Fibroblast of peridontal ligament (primary cell): ENCODE measurements at regions not wholly inside any gene's neighbourhood (a gene's known extent, or its start where the extent isn't known, plus 50 kb on each side); places are given as distances from the start of the nearest gene placed in this dataset.
"Not testable (repeated sequence)": the region's sequence is repeated elsewhere in the genome, so short reads cannot be mapped to it uniquely, and the experiment has no call there.

Experiments used
- DNase-seq: peaks from one replicate; pipeline ENCODE4 v3.0.0-alpha.2; 2010; ENCODE audit errors: extremely low read depth

DNA sequence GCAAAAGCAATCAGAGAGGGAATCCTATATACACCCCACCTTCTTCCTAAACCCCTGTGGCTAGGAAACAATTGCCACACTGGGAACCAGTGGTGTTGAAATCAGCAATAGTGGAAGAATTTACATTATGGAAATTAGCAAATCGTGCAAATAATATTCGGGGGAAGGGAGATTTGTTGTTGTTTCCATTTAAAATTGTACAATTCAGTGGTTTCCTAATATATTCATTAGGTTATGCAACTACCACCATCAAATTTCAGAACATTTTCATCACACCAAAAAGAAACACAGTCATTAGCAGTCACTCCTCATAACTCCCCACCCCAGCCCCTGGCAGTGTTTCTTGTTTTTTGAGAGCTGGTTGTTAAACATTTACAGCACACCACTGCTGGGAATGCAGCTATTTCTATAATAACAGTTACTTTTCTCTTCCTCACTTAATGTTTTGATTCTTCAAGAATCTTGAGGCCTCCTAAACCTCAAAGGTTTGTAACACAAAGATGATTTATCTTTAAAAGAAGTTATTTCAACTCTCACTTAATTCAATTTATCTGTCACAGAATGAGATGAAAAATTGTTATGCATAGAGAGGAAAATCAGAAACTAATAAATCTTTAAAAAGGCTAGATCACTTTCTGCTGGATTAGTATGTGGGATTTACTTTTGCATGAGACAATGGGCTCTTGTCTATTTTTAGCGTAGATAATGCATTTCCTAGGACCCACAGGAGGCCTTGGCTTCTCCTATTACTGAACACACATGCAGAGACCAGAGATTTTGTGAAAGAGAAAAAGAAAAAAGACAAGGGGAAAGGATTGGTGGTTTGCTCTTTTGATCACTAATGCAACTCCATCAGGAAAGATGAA lies 91.8 kb upstream of the DAPK1 start:
- no peak for DNase-seq

DNA sequence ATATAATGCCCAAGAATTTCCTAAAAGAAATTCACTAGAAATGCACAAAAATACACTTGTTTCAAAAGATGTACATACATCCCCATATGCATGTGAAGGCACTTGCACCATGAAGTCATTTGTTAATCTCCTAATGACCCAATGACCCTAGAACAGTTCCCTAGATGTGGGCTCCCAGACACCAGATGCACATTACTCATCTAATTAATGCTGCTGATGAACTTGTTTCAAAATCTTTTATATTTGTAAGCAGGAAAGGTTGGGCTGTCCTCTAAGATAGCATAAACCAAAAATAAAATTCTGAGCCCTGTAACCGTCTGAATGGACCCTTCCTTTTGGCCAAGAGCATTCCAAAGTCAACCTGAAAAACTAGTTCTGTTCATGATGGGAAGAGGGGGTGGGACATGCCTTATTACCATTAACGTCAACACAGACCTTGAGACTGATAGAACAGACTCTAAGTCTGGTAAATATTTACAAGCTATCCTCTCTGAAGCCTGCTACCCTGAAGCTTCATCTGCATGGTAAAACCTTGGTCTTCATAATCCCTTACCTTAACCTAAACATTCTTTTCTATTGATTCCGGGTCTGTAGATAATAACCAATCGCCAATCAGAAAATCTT lies 91.0 kb upstream of the DAPK1 start:
- DNase-seq, result no peak

DNA sequence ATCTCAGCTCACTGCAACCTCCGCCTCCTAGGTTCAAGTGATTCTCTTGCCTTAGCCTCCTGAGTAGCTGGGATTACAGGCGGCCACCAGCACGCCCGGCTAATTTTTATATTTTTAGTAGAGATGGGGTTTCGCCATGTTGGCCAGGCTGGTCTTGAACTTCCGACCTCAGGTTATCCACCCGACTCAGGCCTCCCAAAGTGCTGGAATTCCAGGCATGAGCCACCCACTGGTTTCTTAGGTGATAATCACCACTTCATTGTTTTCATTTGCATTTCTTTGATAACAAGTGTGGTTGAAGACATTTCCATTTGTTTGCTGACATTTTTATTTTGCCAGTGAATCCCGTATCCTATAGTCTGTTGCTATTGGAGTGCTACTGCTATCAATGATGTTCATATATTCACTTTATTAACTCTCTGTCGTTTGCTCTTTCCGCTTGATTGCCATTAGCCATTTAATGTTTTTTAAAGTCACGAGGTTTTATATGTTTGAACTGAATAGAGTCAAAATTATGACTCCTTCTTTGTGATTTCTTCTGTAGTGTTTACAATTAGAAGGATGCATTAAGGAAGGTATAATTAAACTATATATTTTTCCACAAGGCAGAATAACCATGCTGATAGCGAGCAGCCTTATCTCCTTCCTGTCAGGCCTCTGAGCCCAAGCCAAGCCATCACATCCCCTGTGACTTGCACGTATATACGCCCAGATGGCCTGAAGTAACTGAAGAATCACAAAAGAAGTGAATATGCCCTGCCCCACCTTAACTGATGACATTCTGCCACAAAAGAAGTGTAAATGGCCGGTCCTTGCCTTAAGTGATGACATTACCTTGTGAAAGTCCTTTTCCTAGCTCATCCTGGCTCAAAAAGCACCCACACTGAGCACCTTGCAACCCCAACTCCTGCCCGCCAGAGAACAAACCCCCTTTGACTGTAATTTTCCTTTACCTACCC lies 87.3 kb upstream of the DAPK1 start:
- DNase-seq, result not testable (repeated sequence)

DNA sequence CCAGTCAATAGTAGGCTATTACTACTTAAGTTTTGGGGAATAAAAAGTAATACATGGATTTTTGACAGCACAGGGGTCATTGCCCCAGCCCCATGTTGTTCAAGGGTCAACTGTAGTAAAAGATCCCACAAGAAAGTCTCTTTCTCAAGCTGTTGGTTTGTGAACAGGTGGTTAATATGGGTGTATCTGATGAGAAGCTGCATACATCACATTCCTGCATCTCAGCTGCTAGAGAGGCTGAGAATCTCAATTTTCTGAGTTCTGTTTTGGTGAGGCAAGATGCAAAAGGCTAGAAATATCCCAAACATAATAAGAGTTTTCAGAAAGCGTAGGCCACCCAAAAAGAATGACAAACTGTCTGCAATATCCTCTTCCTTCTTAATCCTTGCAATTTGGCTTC lies 76.8 kb upstream of the DAPK1 start:
- DNase-seq, result no peak

DNA sequence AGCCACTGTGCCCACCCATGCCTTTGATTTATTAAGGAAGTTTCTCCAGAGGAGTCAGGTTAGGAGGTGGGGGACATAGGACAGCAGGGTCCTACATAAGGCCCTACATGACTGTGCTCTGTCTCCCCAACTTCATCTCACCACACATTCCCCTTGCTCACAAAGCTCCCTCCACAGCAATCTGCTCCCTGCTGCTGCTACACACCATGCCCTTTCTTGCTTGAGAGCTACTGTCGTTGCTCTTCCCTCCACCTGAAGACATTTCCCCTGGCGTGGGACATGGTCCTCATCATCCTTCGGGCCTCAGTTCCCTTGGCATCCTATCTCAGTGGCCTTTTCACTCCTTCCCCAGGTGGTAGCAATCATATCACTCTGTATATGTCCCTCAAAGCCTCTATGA lies 75.9 kb upstream of the DAPK1 start:
- no peak for DNase-seq

DNA sequence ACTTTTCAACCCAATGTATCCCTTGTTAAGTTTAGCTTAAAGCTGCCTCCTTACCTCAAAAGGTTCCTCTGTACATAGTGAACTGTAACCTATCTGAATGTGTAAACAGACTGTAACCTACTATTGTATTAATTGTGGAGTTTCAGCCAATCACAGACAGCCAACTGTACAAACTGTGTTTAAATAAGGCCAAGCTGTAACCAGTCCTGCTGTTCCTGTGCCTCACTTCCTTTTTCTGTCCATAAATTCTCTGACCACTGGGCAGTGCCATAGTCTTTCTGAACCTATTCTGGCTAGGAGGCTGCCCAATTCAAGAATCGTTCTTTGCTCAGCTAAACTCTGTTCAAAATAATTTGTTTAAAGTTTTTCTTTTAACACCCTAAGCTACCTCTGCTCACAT lies 74.7 kb upstream of the DAPK1 start:
- DNase-seq, result no peak

DNA sequence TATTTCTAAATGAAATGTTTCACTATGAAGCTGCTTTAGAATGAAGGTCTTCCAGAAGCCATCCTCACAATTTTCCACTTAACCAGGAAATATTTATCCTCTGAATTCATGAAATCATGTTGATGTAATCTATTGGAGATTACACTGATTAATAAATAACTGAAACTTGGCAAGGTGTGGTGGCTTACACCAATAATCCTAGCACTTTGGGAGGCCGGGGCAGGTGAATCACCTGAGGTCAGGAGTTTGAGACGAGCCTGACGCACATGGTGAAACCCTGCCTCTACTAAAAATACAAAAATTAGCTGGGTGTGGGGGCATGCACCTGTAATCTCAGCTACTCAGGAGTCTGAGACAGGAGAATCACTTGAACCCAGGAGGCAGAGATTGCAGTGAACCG lies 73.8 kb upstream of the DAPK1 start:
- DNase-seq, result not testable (repeated sequence)

DNA sequence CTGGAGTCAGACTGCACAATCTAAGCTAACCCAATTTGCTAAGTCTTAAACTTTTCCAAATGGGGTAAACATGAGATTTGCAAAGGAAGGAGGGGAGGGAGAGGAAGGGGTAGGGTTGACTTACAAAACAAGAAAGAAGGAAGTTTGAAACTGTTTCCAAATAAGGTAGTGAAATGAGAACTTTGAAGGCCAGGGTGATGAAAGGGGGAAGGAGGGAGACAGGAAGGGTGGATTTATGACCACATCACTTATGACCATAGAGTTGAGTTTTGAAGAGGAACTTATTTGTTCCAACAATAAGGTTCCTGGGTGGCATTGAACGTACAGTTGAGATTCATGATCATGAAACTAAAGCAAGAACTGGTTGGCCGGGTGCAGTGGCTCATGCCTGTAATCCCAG lies 72.5 kb upstream of the DAPK1 start:
- no peak for DNase-seq

DNA sequence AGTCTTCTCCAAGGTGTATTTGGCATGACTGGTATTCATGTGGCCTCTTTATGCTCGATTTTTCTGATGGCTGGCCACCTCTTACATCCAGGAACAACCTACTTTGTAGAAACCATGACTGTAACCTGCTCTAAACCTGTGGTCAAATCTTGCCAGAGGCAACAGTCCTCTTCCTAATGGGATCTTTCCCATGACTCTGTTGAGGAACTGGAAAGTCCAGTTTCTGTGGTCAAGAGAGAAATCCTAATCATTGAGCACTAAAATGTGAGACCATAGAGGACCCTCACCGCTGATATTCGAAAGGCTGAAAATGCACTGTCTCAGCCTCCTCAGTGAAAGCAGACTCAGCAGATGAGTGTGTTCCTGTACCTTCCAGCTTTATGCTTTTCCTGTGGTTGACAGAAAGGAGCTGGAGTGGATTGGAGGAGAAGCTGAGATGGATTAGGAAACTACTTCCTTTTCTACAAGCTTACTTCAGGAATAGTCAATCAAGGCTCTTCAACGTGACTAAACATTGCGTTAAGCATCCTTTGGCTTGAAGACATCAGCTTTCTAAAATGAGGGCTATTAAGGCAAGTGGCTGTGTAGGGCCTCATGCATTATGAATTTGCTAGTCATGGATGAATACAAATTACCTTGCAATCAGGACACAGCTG lies 69.7 kb upstream of the DAPK1 start:
- DNase-seq, result no peak

DNA sequence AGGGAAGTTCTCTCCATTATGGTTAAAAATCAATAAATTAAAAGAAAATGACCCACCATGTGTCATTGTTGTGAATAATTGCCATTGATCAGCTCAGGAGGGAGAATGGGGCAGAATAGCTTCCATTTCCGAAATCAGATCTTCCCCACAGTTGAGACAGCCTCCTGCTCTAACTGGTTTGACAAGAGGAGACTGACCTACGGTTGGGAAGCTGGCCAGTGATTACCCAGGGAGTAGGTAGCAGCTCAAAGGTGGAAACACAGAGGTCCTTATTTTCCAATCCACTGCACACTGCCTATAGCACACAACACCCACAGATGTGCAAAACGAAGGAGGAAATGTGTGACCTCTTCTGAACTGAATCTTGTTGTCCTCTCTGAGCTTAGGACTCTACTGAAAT lies 69.0 kb upstream of the DAPK1 start:
- no peak for DNase-seq

DNA sequence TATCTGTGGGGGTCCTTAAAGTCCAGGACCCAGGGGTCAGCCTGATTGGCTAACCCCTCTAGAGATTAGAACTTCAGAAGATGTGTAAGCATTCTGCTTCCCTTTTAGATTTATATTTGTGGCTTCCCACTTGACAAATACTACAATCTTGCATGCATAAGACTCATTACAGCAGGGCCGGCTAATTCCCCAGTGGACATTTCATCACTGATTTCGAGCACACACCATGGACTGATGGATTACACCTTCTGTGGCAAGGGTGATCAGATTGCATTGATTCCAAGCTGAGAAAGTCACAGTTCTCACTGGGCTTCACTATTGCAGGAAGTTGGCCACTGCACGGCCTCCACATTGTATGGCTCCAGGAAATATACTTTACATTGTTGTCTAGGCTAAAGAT lies 65.8 kb upstream of the DAPK1 start:
- DNase-seq, result no peak

DNA sequence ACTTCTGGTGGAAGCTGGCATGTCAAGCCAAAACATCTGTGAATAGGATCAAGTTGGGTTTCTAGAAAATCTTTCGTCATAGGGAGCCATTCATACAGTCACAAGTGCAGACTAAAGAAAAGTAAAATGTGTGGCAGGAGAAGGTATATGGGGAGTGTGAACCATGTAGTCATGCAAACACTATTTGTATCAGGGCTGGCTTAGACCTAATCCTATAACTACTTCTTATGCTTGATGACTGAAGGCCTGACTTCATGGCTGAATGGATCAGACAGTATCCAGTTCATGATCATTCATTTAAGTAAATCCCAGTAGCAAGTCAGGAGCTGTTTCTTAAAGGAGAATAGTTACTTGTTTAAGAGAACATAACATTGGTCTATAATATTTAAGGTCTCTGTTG lies 63.8 kb upstream of the DAPK1 start:
- DNase-seq, result no peak

DNA sequence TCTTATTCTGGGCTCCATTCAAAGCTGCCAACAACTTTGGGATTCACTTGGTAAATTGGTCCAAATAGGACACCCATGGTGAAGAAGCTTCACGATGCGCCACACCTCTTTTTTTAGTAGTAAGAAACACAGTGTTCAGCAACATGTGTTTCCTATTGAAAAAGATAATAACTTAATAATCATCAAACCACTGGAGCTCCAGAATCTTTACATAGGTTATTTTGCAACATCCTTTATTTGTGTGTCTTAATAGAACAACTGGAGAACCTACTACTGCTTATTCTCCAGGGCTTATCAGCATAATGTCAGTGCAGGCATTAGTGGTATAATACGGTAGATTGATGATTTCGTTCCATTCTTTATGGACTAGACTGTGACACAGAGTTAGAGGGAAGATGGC lies 63.3 kb upstream of the DAPK1 start:
- no peak for DNase-seq

DNA sequence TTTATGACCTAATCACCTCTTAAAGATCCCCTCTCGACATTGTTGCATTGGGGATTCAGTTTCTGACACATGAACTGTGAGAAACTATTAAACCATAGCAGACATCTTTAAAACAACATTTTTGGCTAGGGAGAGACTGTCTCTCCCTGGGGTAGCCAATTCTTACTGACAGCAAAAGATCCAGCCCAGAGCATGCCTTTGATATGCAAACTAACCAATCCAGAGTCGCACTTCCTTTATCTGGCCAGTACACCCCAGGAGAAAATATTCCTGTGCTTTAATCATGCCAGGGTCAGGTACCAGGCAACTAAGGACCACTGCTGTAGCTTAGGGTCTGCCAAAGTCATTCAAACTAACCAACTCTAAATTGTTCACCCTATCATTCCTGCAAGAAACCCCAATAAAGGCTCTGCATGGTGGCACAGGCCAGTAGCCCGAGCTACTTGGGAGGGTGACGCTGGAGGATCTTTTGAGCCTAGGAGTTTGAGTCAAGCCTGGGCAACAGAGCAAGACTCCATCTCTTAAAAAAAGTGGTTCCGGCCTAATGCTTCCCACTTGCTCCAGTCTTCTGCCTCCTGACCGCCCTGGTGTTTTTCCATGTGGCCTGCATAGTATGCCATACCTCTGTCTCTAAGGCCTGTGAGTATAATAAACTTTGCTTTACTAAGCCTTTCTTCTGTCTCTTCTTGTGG lies 62.3 kb upstream of the DAPK1 start:
- DNase-seq, result no peak

DNA sequence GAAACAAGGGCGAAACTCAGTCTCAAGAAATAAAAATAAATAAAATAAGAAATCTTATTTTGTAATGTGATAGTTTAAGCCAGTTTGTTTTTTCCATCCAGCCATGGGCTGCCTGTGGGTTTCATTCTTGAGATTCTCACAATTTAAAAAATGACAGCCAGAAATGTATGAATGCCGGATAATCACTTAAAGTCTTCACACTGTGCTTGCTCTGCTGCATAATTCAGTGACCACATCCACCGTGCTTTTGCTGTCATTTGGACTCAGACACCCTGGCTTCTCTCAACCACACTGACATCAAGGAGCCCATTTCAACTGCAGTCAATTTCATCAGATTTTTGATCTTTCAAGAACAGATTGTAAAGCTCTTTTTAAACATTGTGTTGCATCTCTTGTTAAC lies 61.0 kb upstream of the DAPK1 start:
- DNase-seq, result no peak

DNA sequence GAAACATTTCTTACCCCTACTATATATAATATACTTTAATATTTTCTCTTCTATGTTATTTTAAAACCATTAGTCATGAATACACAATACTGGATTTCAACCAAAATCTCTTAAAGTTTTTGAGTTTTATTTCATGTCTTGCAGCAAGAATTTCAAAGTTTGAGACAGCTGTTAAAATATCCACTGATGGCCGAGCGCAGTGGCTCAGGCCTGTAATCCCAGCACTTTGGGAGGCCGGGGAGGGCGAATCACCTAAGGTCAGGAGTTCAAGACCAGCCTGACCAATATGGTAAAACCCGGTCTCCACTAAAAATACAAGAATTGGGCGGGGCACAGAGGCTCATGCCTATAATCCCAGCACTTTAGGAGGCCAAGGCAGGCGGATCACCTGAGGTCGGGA lies 59.7 kb upstream of the DAPK1 start:
- DNase-seq, result no peak

DNA sequence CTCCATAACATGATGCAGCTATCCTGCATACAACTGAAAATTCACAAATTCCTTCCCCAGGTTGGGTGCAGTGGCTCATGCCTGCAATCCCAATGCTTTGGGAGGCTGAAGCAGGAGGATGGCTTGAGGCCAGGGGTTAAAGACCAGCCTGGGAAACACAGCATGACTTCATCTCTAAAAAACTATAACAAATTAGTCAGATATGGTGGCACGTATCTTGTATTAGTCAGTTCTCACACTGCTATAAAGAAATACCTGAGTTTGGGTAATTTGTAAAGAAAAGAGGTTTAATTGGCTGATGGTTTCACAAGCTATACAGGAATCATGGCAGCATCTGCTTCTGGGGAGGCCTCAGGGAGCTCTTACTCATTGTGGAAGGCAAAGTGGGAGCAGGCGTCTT lies 56.4 kb upstream of the DAPK1 start:
- DNase-seq, result no peak

DNA sequence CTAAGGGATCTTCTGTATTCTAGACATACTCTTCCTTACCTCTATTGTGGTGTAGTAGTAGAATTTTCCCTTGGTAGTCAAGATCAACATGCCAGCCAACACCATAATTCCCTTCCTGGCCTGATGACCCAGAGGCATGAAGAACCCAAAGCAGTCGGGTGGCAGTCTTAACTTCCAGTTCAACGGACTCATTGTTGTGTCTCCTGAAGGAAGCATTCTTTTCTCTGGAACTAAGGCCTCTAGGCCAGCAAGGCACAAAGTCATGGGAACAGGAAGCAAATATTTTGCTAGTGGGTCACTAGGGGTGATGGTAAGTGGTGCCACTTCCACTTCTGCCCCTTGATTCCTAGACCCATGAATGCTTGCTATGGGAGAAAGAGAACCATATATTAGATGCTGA lies 55.2 kb upstream of the DAPK1 start:
- DNase-seq, result no peak

DNA sequence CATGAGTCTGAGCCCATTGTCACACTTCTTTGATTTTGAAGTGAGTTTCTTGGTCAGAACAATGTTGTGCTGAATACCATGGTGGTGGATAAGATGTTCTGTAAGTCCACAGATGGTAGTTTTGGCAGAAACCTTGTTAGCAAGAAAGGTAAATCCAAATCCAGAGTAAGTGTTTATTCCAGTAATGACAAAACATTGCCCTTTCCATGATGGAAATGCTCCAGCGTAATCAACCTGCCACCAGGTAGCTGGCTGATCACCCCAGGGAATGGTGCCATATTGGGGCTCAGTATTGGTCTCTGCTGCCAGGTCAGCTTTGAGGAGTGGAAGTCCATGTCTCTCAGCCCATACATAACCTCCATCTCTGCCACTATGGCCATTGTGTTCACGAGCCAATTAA lies 54.7 kb upstream of the DAPK1 start:
- DNase-seq, result no peak

DNA sequence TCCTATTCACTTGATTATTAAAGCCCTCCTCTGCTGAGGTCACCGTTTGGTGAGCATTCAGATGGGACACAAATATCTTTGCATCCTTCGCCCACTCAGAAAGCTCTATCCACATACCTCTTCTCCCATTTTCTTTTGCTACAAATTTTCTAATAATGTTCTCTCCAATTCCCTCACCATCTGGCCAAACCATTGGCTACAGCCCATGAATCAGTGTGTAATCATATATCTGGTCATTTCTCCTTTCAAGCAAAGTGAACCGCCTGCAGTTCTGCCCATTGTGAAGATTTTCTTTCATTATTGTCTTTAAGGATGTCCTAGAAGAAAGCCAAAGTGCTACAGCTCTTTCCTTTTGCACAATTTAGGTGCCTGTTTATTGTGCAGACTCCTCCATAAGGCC lies 54.2 kb upstream of the DAPK1 start:
- DNase-seq, result no peak

DNA sequence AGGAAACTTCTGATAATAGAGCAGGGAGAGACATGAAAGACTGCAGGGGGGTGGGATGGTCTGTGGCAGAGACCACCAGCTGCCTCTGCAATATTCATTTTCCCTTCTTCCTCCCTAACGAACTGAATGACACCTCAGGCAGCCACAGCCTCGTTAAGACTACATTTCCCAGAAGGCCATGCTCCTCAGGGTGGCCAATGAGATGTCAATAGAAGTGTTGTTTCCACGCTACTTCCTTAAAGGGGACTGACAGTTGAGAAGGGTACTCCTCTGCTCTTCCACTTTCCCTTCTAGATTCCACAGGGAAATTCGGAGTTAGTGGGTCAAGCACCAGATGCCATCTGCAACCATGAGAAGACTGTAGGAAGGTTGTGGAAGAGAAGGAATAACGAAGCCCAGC lies 52.0 kb upstream of the DAPK1 start:
- no peak for DNase-seq
